Dendritic cell treated with granulocyte-macrophage colony-stimulating factor and Interleukin-4, amounts not matched to agents 40 ng/mL and 50 ng/mL, for 4 days (primary cell): ENCODE measurements at regions not wholly inside any gene's neighbourhood (a gene's known extent, or its start where the extent isn't known, plus 50 kb on each side); places are given as distances from the start of the nearest gene placed in this dataset.
A peak's percentile ranks its signal among the peaks of the same experiment; 100 is the strongest.

Experiments used
- H3K27ac Mint-ChIP-seq: one replicate; pipeline ENCODE4 v1.8.0; 2022; ENCODE audit warnings: mild to moderate bottlenecking, mixed read lengths
- H3K27me3 Mint-ChIP-seq: one replicate; pipeline ENCODE4 v1.8.0; 2022; ENCODE audit warnings: mild to moderate bottlenecking, mixed read lengths
- H3K36me3 Mint-ChIP-seq: one replicate; pipeline ENCODE4 v1.8.0; 2022; ENCODE audit warnings: low read depth, mixed read lengths
- H3K4me1 Mint-ChIP-seq: one replicate; pipeline ENCODE4 v1.8.0; 2022; ENCODE audit warnings: low read depth, mixed read lengths
- H3K4me3 Mint-ChIP-seq: one replicate; pipeline ENCODE4 v1.8.0; 2022; ENCODE audit warnings: mild to moderate bottlenecking, moderate library complexity, mixed read lengths
- H3K9me3 Mint-ChIP-seq: one replicate; pipeline ENCODE4 v1.8.0; 2022; ENCODE audit warnings: mixed read lengths
- intact Hi-C: fragments of 100-400 bp; cut with micrococcal nuclease; formaldehyde crosslinking; loops from one replicate; pipeline ENCODE4 v1.15.0; 2022

- Mint-ChIP-seq H3K4me3 (no peak overlapping the region), H3K9me3 (no peaks in the 10 kb centered on the region), H3K4me1 (peaks cover 43% of the 10 kb centered on the region), H3K27ac (peak overlapping the region; percentile 28), H3K27me3 (peaks cover 15% of the 10 kb centered on the region), H3K36me3 (no peaks in the 10 kb centered on the region)
- intact Hi-C loops: no loop called here
Measured at GRCh38 chr20:50320901-50321796, 130.5 kb downstream of the CEBPB start.

- Mint-ChIP-seq H3K27ac (peak overlapping the region; percentile 28), H3K27me3 (peaks cover 13% of the 10 kb centered on the region), H3K4me3 (no peak overlapping the region), H3K4me1 (peaks cover 43% of the 10 kb centered on the region), H3K9me3 (no peaks in the 10 kb centered on the region), H3K36me3 (no peaks in the 10 kb centered on the region)
- intact Hi-C loops: no loop called here
Measured at GRCh38 chr20:50321797-50322480, 131.3 kb downstream of the CEBPB start.

- peaks cover 40% of the 10 kb centered on the region for H3K4me1 Mint-ChIP-seq
- H3K27ac Mint-ChIP-seq: peak overlapping the region; percentile 25
- no peaks in the 10 kb centered on the region for H3K36me3 Mint-ChIP-seq
- intact Hi-C loops: no loop called here
- H3K27me3 Mint-ChIP-seq: peaks cover 11% of the 10 kb centered on the region
- no peaks in the 10 kb centered on the region for H3K9me3 Mint-ChIP-seq
- H3K4me3 Mint-ChIP-seq: no peak overlapping the region
Measured at GRCh38 chr20:50322703-50323131, 132.1 kb downstream of the CEBPB start.

GRCh38 chr20:50323209-50323608, 132.6 kb downstream of the CEBPB start:
- H3K9me3 Mint-ChIP-seq: no peaks in the 10 kb centered on the region
- H3K27me3 Mint-ChIP-seq: peaks cover 15% of the 10 kb centered on the region
- no peaks in the 10 kb centered on the region for H3K36me3 Mint-ChIP-seq
- H3K4me1 Mint-ChIP-seq: peaks cover 40% of the 10 kb centered on the region
- H3K4me3 Mint-ChIP-seq: no peak overlapping the region
- H3K27ac Mint-ChIP-seq: peak overlapping the region; percentile 25
- intact Hi-C loops: no loop called here

GRCh38 chr20:50323777-50324775, 133.4 kb downstream of the CEBPB start:
- Mint-ChIP-seq H3K9me3 (no peaks in the 10 kb centered on the region), H3K36me3 (no peaks in the 10 kb centered on the region), H3K4me3 (no peak overlapping the region), H3K4me1 (peaks cover 37% of the 10 kb centered on the region), H3K27ac (no peak overlapping the region), H3K27me3 (peaks cover 15% of the 10 kb centered on the region)
- intact Hi-C loops: no loop called here

- Mint-ChIP-seq H3K4me3 (no peak overlapping the region), H3K9me3 (peaks cover 8% of the 10 kb centered on the region), H3K27me3 (peaks cover 19% of the 10 kb centered on the region), H3K4me1 (peaks cover 45% of the 10 kb centered on the region), H3K36me3 (no peaks in the 10 kb centered on the region), H3K27ac (no peak overlapping the region)
- intact Hi-C loops: no loop called here
Measured at GRCh38 chr20:50325215-50325614, 134.6 kb downstream of the CEBPB start.

GRCh38 chr20:50325651-50326050, 135.0 kb downstream of the CEBPB start:
- H3K36me3 Mint-ChIP-seq: no peaks in the 10 kb centered on the region
- H3K4me3 Mint-ChIP-seq: no peak overlapping the region
- peaks cover 8% of the 10 kb centered on the region for H3K9me3 Mint-ChIP-seq
- no peak overlapping the region for H3K27ac Mint-ChIP-seq
- peaks cover 46% of the 10 kb centered on the region for H3K4me1 Mint-ChIP-seq
- peaks cover 16% of the 10 kb centered on the region for H3K27me3 Mint-ChIP-seq
- intact Hi-C loops: no loop called here

GRCh38 chr20:50327666-50328065, 137.0 kb downstream of the CEBPB start:
- no peak overlapping the region for H3K27ac Mint-ChIP-seq
- peaks cover 46% of the 10 kb centered on the region for H3K4me1 Mint-ChIP-seq
- intact Hi-C loops: no loop called here
- H3K4me3 Mint-ChIP-seq: no peak overlapping the region
- H3K27me3 Mint-ChIP-seq: peaks cover 13% of the 10 kb centered on the region
- no peaks in the 10 kb centered on the region for H3K36me3 Mint-ChIP-seq
- peaks cover 8% of the 10 kb centered on the region for H3K9me3 Mint-ChIP-seq

- Mint-ChIP-seq H3K9me3 (peaks cover 8% of the 10 kb centered on the region), H3K36me3 (no peaks in the 10 kb centered on the region), H3K27me3 (peaks cover 12% of the 10 kb centered on the region), H3K4me1 (peaks cover 51% of the 10 kb centered on the region), H3K27ac (no peak overlapping the region), H3K4me3 (no peak overlapping the region)
- intact Hi-C loops: no loop called here
Measured at GRCh38 chr20:50328222-50328979, 137.8 kb downstream of the CEBPB start.

- Mint-ChIP-seq H3K9me3 (peaks cover 8% of the 10 kb centered on the region), H3K27ac (no peak overlapping the region), H3K36me3 (no peaks in the 10 kb centered on the region), H3K4me1 (peaks cover 51% of the 10 kb centered on the region), H3K4me3 (no peak overlapping the region), H3K27me3 (peaks cover 12% of the 10 kb centered on the region)
- intact Hi-C loops: no loop called here
Measured at GRCh38 chr20:50328996-50329898, 138.6 kb downstream of the CEBPB start.

GRCh38 chr20:50329981-50330503, 139.4 kb downstream of the CEBPB start:
- H3K9me3 Mint-ChIP-seq: peaks cover 8% of the 10 kb centered on the region
- peaks cover 55% of the 10 kb centered on the region for H3K4me1 Mint-ChIP-seq
- intact Hi-C loops: no loop called here
- H3K27me3 Mint-ChIP-seq: peaks cover 12% of the 10 kb centered on the region
- no peak overlapping the region for H3K27ac Mint-ChIP-seq
- no peak overlapping the region for H3K4me3 Mint-ChIP-seq
- no peaks in the 10 kb centered on the region for H3K36me3 Mint-ChIP-seq
